GM18861 (cell line): ENCODE measurements at regions not wholly inside any gene's neighbourhood (a gene's known extent, or its start where the extent isn't known, plus 50 kb on each side); places are given as distances from the start of the nearest gene placed in this dataset.
"Not testable (repeated sequence)": the region's sequence is repeated elsewhere in the genome, so short reads cannot be mapped to it uniquely, and the experiment has no call there.

ENCODE experiments used
- ATAC-seq: cut with Tn5 transposase; IDR thresholded peaks from one replicate; pipeline ENCODE4 v1.9.1; 2021; ENCODE audit not compliant: unreplicated experiment

DNA sequence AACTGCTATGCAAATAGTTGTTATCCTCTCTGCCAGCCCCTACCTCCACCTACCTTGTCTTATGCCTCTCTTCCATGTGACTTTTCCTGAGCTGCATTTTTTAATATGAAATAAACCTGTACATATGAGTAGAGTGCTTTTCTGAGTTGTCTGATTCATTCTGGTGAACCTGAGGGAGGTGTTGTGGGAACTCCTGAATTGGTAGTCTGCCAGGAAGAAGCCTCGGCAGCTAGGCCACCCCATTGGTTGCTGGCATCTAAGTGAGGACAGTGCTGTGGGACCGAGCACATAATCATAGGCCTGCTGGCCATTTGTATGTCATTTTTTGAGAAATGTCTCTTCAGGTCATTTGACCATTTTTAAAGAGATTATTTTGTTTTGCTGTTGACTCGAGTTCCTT lies 1146.8 kb downstream of the UQCRFS1 start:
- ATAC-seq, result no peak

DNA sequence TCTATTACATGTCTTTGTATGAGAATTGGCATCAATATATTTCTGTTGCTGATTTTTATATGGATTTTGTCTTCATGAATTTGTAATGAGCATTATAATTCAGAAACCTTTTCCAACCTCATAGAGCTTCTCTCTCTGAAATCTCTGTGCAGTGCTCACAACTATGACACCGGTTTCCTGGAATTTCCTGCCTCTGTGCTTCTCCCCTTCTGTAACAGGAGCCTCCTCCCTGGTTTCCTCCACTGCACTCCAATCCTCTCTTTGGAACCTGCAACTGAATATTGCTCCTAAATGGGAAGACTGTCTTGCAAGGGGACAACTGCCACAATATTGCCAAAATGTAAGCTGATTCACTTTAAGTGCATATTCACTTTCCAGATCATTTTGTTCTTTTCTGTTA lies 1147.9 kb downstream of the UQCRFS1 start:
- ATAC-seq, result no peak

DNA sequence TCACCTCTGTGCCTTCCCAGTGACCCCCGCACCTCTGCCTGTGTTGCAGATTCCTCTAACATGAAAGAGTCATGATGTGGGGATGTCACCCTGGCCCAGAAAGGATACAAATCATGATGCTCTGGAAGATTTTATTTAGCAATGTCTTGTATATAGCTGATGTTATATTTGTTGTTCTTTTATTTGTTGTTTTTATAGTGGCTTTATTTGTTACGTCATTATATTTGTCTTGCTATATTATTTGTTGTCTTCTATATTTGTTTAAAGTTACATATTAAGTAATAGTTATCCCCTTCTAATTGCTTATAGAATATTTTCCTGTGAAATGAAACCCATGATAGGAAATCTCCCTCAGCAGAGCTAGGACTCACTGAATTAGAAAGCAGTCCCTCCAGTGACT lies 1149.2 kb downstream of the UQCRFS1 start:
- ATAC-seq, result no peak

DNA sequence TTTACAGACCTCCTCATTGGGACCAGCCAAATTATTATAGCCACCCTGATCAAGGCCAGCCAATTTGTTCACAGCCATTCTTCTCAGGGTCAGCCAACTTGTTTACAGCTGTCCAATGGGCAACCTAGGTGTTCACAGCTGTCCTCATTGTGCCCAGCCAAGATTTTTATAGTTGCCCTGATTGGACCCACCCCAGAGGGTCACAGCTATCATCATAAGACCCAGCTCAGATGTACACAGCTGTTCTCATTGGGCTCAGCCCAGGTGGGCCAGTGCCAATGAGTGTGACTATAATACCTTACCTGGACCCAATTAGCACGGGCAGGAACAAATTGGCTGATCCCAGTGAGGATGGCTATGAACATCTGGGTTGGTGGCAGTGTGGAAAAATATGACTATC lies 1151.8 kb downstream of the UQCRFS1 start:
- ATAC-seq, result no peak

DNA sequence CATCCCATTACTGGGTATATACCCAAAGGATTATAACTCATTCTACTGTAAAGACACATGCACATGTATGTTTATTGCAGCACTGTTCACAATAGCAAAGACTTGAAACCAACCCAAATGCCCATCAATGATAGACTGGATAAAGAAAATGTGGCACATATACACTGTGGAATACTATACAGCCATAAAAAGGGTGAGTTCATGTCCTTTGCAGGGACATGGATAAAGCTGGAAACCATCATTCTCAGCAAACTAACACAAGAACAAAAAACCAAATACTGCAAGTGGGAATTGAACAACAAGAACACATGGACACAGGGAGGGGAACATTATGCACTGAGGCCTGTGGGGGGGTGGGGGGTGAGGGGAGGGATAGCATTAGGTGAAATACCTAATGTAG lies 1155.9 kb downstream of the UQCRFS1 start:
- not testable (repeated sequence) for ATAC-seq

DNA sequence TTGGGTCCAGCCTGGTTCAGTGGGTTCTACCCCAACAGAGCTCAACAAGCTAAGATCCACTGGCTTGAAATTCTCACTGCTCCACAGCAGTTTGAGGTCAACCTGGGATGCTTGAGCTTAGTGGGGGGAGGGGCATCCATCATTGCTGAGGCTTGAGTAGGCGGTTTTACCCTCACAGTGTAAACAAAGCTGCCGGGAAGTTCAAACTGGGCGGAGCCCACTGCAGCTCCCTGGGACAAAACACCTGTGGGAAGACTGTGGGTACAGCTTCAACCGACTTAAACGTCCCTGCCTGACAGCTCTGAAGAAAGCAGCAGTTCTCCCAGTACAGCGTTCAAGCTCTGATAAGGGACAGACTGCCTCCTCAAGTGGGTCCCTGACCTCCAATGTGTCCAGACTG lies 1161.9 kb downstream of the UQCRFS1 start:
- ATAC-seq, result no peak

DNA sequence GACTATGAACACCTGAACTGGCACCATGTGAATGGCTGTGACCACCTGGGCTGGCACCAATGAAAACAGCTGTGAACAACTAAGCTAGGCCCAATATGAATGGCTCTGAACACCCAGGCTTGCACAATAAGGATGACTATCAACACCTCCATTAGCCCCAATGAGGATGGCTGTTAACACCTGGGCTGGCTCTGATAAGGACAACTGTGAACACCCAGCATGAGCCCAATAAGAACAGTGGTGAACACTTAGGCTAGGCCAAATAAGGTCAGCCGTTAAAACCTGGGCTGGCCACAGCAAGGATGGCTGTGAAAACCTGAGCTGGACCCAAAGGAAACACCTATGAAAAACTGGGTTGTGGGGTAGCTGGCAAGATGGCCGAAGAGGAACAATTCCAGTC lies 1163.1 kb downstream of the UQCRFS1 start:
- ATAC-seq, result no peak

DNA sequence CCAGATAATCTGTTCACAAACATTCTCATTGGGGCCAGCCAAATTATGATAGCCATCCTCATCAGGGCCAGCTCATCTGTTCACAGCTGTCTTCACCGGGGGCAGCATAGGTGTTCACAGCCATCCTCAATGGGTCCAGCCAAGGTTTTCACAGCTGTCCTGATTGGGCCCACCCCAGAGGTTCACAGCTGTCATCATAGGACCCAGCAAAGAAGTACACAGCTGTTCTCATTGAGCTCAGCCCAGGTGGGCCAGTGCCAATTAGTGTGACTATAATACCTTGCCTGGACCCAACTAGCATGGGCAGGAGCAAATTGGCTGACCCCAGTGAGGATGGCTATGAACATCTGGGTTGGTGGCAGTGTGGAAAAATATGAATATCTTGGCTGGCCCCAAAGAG lies 1166.0 kb downstream of the UQCRFS1 start:
- no peak for ATAC-seq

DNA sequence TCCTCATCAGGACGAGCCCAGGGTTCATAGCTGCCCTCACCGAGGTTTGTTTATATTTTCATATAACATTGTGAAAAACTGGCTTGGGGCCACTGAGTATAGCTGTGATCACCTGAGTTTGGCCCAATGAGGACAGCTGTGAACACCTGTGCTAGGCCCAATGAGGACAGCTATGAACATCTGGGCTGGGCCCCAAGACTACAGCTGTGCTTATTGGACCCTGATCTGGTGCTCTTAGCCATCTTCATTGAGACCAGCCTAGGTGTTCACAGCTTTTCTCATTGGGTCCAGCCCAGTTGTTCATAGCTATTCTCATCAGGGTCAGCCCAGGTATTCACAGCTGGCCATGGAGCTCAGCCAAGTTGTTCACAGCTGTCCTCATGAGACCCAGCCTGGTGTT lies 1167.3 kb downstream of the UQCRFS1 start:
- ATAC-seq, result no peak

DNA sequence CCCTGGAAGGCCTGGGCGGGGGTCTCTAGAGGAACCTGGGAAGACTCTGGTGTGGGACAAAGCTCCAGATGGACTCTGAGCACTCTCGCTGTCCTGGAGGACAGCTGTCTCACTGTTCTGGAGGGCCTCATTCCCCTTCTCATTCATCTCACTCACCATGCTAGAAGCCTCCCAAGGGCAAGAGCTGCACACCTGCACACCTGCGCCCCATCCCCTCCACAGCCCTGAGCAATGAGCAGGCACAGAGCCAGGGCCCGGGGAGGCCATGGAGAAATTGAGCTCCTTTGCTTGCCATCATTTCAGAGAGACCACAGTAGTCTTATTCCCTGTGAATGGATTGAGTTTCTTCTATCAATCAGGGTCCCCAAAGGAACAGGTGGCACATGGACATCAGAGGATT lies 1168.5 kb downstream of the UQCRFS1 start:
- no peak for ATAC-seq

DNA sequence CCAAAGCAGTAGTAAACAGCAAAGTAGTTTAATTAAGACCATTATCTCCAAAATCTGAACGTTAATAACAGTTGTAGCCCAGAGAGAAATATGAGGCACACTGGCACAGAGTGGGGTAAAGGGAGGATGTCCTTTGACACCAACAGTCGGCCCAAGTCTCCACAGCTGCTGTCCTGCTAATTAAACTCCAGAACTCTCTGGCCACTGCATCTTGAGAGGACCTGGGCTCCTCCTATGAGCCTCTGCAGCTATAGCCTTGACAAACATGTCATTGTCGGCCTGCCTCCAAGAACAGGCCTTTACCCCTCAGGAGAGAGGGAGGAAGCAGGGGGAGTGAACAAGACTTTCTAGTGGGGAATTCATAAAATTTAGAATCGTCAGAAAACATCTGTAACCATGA lies 1170.4 kb downstream of the UQCRFS1 start:
- no peak for ATAC-seq

DNA sequence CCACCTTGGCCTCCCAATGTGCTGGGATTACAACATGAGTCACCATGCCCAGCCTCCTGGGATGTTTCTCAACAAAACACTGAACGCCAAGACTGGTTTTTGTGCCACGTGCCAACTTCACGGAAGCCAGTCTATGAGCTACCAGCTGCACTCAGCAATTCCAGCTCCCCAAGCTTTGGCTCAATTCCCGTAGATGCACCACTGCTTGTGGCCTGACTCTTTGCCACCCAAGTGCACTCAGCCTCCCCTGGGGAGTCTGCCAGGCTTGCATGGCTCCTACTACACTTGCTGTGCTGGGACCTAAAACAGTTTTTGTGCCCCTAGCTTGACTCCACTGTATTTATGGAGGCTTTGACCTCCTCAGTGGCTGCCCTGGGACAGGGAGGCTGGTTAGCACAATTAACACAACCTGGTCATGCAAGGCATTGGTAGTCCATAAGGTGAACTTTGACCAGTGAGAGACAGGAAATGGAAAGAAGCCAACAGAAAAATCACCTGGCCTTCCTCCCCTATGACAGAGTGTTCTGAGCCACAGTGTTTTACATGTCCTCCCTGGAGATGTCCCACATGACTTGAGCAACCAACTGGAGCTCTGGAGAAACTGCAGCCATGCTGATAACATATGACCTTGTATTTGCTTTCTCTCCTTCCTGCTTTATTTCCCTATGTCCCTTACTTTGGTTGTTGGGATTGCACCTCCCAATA lies 1173.1 kb downstream of the UQCRFS1 start:
- ATAC-seq, result no peak

DNA sequence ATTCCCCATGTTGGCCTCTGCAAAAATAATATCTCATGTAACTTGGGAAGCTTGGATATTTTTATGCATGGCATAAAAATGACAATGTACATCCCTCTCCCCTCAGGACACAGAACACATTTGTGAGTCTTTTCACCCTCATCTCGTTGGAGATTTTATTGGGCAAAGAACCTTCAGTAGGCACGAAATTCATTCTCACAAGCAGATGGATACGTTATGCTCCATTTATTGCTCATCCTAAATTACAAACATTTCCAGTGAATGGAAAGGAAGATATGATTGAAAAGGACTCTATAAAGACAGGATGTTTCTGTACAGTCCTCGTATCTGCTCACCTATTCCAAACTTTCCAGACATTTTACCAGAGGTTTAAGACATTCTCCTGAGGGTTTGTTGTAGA lies 1175.8 kb downstream of the UQCRFS1 start:
- ATAC-seq, result no peak

DNA sequence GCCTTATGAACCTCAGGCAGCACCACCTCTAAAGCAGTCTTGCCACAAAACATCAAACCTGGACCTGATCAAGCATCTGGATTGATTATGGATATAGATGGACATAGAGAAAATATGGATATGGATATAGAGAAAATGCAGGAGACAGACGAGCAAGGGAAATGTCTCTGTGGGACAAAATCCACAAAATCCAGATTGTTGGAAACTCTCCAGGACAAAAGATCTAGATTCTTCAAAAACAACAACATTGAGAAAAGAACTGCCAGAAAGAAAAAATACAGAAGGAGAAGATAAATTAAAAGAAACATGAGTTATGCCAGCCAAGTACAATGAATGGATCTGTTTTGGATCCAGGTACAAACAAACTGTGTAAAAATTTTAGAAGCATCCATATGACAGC lies 1176.5 kb downstream of the UQCRFS1 start:
- ATAC-seq, result no peak

DNA sequence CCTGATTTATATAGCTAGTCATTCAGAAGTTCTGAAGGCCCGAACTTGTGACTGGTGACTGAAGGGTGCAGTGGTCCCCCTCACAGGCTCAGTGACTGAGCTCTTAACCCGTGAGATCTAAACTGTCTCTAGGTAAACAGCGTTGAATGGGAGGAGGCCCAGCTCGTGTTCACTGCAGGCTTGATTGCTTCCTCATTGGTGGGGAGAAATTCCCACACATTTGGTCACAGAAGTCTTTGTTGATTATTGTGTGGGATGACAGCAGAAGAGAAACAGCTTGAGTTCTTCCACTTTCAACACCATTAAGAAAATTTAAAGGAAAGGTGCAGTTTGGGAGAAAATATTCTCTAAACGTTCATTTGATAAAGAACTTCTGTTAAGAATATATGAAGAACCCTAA lies 1178.0 kb downstream of the UQCRFS1 start:
- ATAC-seq, result no peak

DNA sequence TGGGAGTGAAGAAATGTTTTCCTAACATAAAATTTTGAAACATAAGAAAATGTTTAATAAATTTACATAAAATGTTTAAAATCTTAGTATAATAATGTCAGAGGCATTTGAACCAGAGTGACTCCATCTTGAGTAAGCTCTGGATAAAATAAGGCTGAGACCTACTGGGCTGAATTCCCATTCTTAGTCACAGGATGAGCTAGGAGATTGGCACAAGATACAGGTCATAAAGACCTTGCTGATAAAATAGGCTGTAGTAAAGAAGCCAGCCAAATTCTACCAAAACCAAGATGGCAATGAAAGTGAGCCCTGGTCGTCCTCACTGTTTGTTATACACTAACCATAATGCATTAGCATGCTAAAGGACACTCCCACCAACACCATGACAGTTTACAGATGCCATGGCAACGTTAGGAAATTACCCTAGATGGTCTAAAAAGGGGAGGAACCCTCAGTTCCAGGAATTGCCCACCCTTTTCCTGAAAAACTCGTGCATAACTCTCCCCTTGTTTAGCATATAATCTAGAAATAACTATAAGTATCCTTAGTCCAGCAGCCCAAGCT lies 1184.0 kb downstream of the UQCRFS1 start:
- ATAC-seq, result no peak

DNA sequence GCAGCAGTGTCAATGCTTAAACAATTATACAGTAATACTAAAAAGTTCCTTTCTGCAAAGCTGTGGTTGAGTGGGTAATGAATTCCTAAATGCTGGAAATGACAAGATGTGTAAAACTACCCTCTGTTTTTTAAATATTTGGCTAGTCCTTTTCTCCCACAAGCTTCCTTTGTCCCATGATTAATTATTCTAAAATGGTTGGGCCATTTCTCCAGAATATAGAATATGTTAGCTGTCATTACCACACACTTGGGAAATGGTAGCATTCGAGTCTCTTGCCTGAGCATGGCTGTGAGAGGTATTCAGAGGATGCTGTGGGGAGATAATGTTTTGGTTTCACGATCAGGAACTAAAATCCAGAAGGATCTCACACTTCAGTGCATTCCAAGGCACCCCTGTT lies 1185.8 kb downstream of the UQCRFS1 start:
- no peak for ATAC-seq

DNA sequence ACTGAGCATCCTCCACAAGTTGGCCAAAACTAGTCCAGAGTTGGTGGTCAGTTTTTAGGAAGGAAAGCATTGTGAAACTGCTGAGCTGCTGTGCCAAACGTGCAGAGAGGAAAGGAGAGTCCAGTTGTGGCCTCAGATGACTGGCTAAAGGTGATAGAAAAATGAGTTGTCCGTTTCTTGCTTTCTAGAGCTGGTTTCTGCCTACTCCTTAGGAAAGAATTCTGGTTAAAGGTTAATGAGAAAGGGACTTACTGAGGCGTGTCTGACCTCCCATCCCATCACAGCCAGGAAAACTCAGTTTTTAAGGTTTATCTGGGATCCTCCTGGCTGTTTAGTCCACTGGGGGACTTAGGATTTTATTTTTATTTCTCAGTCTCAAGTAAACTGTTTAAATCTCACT lies 1186.3 kb downstream of the UQCRFS1 start:
- ATAC-seq, result no peak

DNA sequence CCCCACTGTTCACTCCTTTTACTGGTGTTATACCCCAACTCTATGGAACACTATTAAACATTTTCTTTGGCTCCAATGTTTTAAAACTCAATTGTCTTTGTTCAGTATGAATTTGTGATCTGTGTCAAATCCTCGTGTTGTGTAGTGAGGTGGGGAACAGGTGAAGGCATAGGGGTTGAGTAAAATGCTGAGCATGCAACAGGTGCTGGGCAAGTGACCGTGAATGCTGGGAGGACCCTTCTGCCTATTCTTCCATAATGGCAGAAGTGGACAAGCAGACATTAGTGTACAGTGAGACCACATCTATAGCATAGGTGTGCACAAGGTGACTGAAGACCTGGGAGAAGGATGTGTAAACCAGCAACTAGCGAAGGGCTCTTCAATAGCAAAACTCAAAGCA lies 1188.0 kb downstream of the UQCRFS1 start:
- ATAC-seq, result no peak

DNA sequence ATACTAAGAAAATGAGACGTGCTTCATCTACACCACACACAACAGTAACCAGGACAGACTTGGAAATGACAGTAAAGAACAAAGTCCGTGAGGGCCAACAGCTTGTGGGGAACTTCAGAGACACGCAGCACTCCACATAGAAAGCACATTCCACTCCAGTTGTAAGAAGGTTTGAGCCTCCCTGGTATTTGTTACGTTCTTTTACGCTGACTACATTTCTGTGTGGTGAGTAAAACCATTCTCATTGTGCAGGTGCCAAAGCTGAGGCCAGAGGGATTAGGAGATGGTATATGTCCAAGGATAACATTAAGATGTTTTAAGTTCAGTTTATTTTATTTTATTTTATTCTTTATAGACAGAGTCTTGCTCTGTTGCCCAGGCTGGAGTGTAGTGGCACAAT lies 1189.9 kb downstream of the UQCRFS1 start:
- ATAC-seq, result no peak

DNA sequence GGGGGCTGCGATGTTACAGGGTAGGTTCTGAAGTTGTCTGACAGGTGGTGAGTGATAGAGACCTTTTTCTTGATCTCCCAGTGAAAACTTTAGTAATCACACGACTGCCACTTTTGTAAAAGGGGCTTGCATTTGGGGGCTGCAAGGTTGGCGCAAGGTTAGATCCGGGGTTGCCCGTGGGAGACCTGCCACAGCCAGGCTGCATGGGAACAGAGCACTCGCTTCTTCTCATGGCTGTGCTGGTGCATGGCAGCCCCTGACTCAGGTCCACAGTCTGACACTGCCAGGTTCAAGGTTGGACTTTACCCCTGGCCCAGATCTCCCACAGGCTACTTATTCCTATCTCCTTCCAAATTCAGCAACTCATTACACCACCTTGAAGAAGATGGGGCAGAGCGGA lies 1190.4 kb downstream of the UQCRFS1 start:
- no peak for ATAC-seq

DNA sequence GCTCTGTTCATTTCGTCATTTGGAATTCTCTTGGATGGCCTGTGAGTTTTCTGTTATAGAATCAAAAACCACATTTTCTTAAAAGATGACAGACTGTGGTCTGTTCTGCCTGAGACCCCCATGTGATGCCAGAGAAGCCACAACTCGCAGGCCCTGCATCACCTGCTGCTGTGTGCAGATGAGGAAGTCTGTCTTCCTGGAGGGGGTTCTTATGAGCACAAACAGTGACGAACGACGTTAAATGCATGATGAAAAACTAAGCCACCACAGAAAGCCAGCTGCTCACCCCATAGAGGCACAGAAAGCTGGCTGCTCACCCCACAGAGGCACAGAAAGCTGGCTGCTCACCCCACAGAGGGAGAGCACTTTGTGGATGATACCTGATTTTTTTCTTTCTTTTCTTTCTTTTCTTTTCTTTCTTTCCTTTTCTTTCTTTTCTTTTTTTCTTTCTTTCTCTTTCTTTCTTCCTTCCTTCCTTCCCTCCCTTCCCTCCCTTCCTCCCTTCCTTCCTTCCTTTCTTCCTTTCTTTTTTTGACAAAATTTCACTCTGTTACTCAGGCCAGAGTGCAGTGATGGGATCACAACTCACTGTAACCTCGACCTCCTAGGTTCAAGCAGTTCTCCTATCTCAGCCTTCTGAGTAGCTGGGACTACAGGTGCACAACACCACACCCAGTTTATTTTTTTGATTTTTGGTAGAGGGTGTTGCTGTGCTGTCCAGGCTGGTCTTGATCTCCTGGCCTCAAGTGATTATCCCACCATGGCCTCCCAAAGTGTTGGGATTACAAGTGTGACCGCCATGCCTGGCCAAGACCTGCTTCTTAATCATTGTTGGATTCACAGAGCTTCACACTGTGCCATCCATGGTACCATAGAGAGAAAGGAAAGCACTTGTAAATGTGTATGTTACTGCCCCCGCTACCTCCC lies 1191.4 kb downstream of the UQCRFS1 start:
- ATAC-seq, result no peak
